ENCODE measurements at regions not wholly inside any gene's neighbourhood (a gene's known extent, or its start where the extent isn't known, plus 50 kb on each side); places are given as distances from the start of the nearest gene placed in this dataset.

DNA sequence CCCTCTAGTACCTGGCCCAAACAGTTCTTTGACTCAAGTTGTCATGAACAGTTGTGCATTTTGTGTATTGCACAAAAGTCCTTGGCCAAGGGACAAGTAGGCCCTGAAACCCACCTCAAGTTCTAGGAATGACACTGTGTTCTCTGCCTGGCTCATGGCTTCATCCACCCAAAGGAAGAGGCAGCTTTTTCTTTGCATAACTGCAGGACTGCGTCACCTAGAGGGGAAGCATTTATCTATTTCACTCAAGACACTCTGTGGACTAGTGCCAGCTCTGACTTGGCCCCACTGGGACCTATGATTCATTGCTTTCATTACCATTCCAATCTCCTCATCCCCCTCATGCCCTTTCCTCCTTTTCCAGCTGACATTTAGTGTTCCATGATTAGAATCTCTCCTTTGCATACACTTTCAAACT lies 119.3 kb upstream of the SIX2 start:
- Histone ChIP-seq H3K4me3 (no peak overlapping the region), H3K9me3 (no peaks in the 10 kb centered on the region), H3K36me3 (replicated peaks) (no peaks in the 10 kb centered on the region), H3K27me3 (ENCODE audit: low read depth) (no peaks in the 10 kb centered on the region), H3K4me1 (peaks cover 3% of the 10 kb centered on the region; the same call in 1 of the 2 replicates)
- no peak for DNase-seq (ENCODE audit: low spot score in 2 of 2)
- in situ Hi-C loops (cut with MboI; ENCODE audit: low sequenced_read_pairs): no loop called here

DNA sequence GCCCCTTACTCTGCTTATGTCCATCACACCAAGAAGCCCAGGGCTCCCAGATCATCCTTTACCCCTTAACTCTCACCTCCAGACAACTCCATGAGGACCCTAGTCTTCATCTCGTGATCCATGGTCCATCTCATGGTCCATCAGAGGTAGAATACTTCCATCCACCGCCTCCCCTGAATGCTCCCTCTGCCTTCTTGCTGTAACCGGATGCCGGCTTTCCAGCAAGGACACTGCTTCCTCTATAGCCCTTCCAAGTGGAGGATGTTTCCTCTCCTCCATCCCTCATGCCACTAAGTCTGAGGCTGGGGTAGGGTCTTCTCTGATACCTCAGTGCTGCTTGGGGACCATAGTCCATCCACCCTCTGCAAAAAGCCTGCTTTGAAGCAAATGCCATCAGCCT lies 118.6 kb upstream of the SIX2 start:
- H3K36me3 ChIP-seq (replicated peaks): no peaks in the 10 kb centered on the region
- H3K27me3 ChIP-seq (ENCODE audit: low read depth): no peaks in the 10 kb centered on the region
- no peak overlapping the region for H3K4me3 ChIP-seq
- H3K9me3 ChIP-seq: no peaks in the 10 kb centered on the region
- in situ Hi-C loops (cut with MboI; ENCODE audit: low sequenced_read_pairs): no loop called here
- no peak for DNase-seq (ENCODE audit: low spot score in 2 of 2)
- peaks cover 3% of the 10 kb centered on the region; the same call in 1 of the 2 replicates for H3K4me1 ChIP-seq

DNA sequence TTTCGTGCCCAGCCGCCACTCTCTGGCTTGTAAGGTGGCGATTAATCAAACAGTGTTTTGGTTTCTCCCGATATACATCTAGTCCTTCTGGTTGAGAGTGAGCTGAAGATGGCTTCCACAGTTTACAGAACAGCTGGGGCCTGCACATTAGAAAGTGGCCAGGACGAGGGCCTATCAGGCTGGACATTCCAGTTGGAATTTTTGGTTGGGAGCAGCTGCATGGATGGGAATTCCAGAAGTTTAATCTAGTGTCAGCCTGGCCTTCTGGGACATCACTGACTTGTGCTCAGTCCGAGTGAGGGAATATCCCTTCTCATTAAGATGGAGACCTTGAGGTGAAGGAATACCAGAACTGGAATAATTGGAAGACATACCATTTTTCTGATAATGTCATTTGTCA lies 118.1 kb upstream of the SIX2 start:
- H3K9me3 ChIP-seq: no peaks in the 10 kb centered on the region
- H3K4me3 ChIP-seq: no peak overlapping the region
- DNase-seq (ENCODE audit: low spot score in 2 of 2): no peak
- H3K27me3 ChIP-seq (ENCODE audit: low read depth): no peaks in the 10 kb centered on the region
- in situ Hi-C loops (cut with MboI; ENCODE audit: low sequenced_read_pairs): no loop called here
- H3K36me3 ChIP-seq (replicated peaks): no peaks in the 10 kb centered on the region
- peaks cover 3% of the 10 kb centered on the region; the same call in 1 of the 2 replicates for H3K4me1 ChIP-seq

DNA sequence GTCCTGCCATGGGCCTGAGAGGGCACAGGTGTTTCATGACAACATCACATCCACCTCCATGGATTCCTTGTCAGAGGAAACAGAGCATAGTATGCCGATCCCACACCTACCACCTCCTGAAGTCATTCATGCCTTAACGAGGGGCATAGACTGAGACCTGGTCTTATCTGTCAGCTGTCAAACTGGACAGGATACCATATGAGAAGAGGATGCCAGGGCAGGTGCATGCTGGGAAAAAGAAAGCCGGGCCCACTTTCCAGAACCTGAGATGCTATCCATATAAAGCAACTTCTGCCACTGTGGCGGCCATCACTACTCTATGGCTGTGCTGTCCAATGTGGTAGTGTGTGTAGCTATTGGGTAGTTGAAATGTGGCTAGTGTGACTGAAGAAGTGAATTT lies 116.0 kb upstream of the SIX2 start:
- Histone ChIP-seq H3K4me1 (peaks cover 3% of the 10 kb centered on the region; the same call in 1 of the 2 replicates), H3K4me3 (no peak overlapping the region), H3K36me3 (replicated peaks) (no peaks in the 10 kb centered on the region), H3K27me3 (ENCODE audit: low read depth) (no peaks in the 10 kb centered on the region), H3K9me3 (no peaks in the 10 kb centered on the region)
- peak in 1 of 2 experiments; percentile 29 for DNase-seq (ENCODE audit: low spot score in 2 of 2)
- in situ Hi-C loops (cut with MboI; ENCODE audit: low sequenced_read_pairs): no loop called here

DNA sequence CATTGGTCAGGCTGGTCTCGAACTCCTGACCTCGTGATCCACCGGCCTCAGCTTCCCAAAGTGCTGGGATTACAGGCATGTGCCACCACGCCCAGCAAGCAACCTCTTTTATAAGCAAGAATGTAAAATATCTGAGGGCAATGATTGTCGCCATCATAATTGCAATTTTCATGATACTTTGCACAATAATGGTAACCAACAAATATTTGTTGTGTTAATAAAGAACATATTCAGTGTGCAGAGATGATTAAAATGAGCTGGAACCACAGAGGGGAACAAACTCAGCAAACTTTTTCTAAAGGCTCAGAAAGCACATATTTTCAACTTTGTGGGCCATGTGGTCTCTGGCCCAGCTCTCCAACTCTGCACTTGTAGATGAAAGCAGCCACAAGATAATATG lies 115.2 kb upstream of the SIX2 start:
- H3K9me3 ChIP-seq: no peaks in the 10 kb centered on the region
- no peak for DNase-seq (ENCODE audit: low spot score in 2 of 2)
- H3K4me1 ChIP-seq: peaks cover 3% of the 10 kb centered on the region; the same call in 1 of the 2 replicates

DNA sequence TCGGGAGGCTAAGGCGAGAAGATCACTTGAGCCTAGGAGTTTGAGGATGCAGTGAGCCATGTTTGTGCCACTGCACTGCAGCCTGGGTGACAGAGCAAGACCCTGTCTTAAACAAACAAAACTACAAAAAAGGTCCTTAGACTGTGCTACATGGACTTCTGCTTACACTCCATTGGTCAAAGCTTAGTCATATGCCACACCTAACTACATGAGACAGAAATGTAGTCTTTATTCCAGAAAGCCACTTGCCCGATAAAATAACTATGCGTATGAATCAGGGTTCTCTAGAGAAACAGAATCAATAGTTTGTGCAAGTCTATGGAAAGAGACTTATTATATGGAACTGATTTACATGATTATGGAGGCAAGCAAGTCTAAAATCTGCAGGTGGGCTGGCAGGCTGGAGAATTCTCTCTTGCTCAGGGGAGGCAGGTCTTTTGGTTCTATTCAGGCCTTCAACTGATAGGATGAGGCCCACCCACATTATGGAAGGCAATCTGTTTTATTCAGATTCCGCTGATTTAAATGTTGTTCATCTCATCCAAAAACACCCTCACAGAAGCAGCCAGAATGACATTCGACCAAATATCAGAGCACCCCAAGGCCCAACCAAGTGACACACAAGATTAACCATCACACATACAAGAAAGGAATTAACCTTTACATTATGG lies 114.4 kb upstream of the SIX2 start:
- no peaks in the 10 kb centered on the region for H3K36me3 ChIP-seq (replicated peaks)
- no peaks in the 10 kb centered on the region for H3K27me3 ChIP-seq (ENCODE audit: low read depth)
- no peak overlapping the region for H3K4me3 ChIP-seq
- H3K9me3 ChIP-seq: no peaks in the 10 kb centered on the region
- DNase-seq (ENCODE audit: low spot score in 2 of 2): no peak
- peaks cover 3% of the 10 kb centered on the region; the same call in 1 of the 2 replicates for H3K4me1 ChIP-seq
- in situ Hi-C loops (cut with MboI; ENCODE audit: low sequenced_read_pairs): no loop called here

More for the DNA sequence above, 115.2 kb upstream of the SIX2 start:
- in situ Hi-C loops (cut with MboI; ENCODE audit: low sequenced_read_pairs): no loop called here
- no peak overlapping the region for H3K4me3 ChIP-seq
- no peaks in the 10 kb centered on the region for H3K27me3 ChIP-seq (ENCODE audit: low read depth)
- H3K36me3 ChIP-seq (replicated peaks): no peaks in the 10 kb centered on the region

DNA sequence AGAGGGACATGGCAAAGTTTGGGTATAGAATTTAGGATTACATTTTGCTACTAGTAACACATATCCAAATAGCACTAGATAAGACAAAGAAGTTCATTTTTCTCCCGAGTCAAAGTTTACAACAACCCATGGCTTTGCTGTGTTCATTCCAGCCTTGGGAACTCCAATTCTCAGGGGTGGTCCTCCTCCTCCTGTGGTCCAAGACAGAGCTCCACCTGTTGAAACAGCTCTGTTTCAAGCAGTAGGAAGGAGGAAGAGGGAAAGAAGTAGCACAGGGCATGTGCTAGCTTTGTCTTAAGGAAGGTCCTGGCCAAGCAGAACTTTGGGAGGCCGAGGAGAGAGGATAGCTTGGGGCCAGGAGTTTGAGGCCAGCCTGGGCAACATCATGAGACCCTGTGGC lies 113.8 kb upstream of the SIX2 start:
- H3K4me3 ChIP-seq: no peak overlapping the region
- in situ Hi-C loops (cut with MboI; ENCODE audit: low sequenced_read_pairs): no loop called here
- H3K4me1 ChIP-seq: peaks cover 3% of the 10 kb centered on the region; the same call in 1 of the 2 replicates
- H3K9me3 ChIP-seq: no peaks in the 10 kb centered on the region
- H3K27me3 ChIP-seq (ENCODE audit: low read depth): no peaks in the 10 kb centered on the region
- no peaks in the 10 kb centered on the region for H3K36me3 ChIP-seq (replicated peaks)
- no peak for DNase-seq (ENCODE audit: low spot score in 2 of 2)

DNA sequence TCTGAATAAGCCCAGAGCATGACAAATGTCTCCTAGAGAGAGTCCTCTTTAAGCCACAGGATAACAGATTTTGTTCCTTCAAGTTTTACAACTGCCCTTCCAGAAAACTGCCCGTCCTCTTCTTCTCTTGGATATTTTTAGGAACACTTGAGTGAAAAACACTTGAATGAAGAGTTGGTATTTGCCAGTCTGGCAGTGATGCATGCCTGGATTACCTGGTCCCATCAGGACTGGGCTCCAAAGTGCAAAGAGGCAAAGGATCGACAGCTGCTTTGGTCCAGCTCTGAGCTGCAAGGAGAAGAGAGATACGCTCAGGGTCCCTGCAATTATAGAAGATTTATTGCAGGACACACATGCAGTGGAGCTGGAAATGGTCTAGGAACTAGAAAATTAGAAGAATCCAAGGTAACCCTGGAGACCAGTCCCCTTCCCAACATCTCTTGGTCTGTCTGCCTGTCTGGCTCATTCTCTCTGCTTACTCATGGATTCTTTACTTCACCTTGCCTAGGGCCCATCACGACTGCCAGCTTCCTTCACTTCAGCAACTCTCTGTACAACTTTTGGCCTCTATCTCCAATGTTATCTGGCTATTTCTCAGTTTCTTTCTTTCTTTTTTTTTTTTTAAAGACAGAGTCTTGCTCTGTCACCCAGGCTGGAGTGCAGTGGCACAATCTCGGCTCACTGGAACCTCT lies 112.1 kb upstream of the SIX2 start:
- no peak for DNase-seq (ENCODE audit: low spot score in 2 of 2)
- Histone ChIP-seq H3K4me3 (no peak overlapping the region), H3K4me1 (peaks cover 3% of the 10 kb centered on the region; the same call in 1 of the 2 replicates), H3K9me3 (no peaks in the 10 kb centered on the region), H3K27me3 (ENCODE audit: low read depth) (no peaks in the 10 kb centered on the region), H3K36me3 (replicated peaks) (no peaks in the 10 kb centered on the region)
- in situ Hi-C loops (cut with MboI; ENCODE audit: low sequenced_read_pairs): no loop called here

DNA sequence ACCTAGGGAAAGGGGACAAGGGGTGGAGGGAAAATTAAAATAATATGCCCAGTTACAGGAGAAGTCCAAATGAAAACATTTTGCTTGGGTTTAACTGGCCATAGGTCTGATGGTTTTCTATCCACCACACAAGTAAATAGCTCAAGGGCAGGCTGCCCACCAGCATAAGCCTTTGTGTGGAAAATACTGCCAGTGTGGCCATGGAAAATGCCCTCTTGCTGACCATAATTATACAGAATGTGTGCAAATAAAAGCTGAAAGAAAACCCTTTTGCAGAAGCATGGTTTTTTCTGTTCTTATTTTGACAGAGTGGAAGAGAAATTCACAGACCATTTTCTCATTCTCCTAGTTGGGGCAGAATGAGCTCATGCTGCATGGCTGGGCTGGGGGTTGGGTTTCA lies 111.3 kb upstream of the SIX2 start:
- Histone ChIP-seq H3K4me3 (no peak overlapping the region), H3K27me3 (ENCODE audit: low read depth) (no peaks in the 10 kb centered on the region), H3K36me3 (replicated peaks) (no peaks in the 10 kb centered on the region), H3K9me3 (no peaks in the 10 kb centered on the region), H3K4me1 (peaks cover 3% of the 10 kb centered on the region; the same call in 1 of the 2 replicates)
- DNase-seq (ENCODE audit: low spot score in 2 of 2): no peak
- in situ Hi-C loops (cut with MboI; ENCODE audit: low sequenced_read_pairs): no loop called here

DNA sequence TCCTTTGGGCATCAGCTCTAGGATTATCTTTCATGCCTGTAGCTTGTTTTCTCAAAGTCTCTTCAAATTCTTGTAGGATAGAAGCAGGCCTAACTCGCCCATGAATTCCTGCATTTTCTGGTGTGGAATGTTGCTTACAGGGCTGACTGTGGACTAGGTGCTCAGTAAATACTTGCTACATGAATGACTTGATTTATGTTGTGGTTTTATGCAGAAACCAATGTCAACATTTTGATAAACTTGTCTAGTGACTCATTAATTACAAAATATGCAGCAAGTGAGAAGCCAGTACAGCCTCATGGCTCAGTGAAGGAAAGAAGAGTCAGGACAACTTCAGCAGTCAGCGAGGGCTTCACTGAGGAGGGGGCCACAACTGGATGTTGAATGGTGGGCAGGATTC lies 110.6 kb upstream of the SIX2 start:
- in situ Hi-C loops (cut with MboI; ENCODE audit: low sequenced_read_pairs): no loop called here

DNA sequence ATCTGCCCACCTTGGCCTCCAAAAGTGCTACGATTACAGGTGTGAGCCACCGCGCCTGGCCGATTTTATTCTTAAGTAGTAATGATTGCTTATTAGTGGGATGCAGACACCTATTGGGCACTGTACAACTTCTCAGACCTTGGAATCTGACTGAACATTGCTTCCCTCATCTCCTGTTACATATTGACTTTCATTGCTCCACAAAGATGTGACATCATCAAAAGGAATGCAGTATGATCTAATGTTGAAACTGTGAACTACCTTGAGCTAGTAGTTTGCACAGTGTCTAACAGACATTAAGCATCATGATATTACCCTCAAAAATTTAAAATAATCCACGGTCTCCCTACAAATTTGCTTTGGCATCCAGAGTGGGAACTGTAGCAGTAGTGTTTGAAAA lies 109.8 kb upstream of the SIX2 start:
- Histone ChIP-seq H3K4me1 (no peaks in the 10 kb centered on the region), H3K27me3 (ENCODE audit: low read depth) (no peaks in the 10 kb centered on the region), H3K36me3 (replicated peaks) (no peaks in the 10 kb centered on the region), H3K4me3 (no peak overlapping the region), H3K9me3 (no peaks in the 10 kb centered on the region)
- DNase-seq (ENCODE audit: low spot score in 2 of 2): no peak
- in situ Hi-C loops (cut with MboI; ENCODE audit: low sequenced_read_pairs): no loop called here

More for the DNA sequence above, 110.6 kb upstream of the SIX2 start:
- H3K27me3 ChIP-seq (ENCODE audit: low read depth): no peaks in the 10 kb centered on the region
- H3K4me1 ChIP-seq: no peaks in the 10 kb centered on the region
- H3K36me3 ChIP-seq (replicated peaks): no peaks in the 10 kb centered on the region
- DNase-seq (ENCODE audit: low spot score in 2 of 2): no peak
- no peak overlapping the region for H3K4me3 ChIP-seq
- H3K9me3 ChIP-seq: no peaks in the 10 kb centered on the region

DNA sequence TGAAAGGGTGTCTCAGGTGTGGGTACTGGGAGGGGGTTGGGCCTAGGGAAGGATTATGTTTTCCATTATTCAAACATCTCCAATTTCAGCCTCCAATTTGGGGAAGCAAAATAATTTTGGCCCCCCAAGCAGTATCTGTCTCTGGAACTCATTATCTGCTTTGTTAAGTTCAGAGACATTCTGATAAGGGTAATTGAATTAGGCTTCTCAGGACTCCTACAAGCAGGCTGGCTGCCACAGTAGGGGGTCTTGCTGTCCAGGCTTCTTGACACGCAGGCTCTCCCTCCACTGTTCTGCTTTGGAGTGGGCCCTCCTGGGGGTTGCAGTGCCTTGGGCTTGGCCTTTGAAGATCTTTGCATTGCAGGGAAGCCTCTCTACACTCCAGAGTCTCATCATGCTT lies 108.1 kb upstream of the SIX2 start:
- no peaks in the 10 kb centered on the region for H3K27me3 ChIP-seq (ENCODE audit: low read depth)
- no peak overlapping the region for H3K4me3 ChIP-seq
- H3K36me3 ChIP-seq (replicated peaks): no peaks in the 10 kb centered on the region
- no peaks in the 10 kb centered on the region for H3K4me1 ChIP-seq
- H3K9me3 ChIP-seq: no peaks in the 10 kb centered on the region
- in situ Hi-C loops (cut with MboI; ENCODE audit: low sequenced_read_pairs): no loop called here
- no peak for DNase-seq (ENCODE audit: low spot score in 2 of 2)

DNA sequence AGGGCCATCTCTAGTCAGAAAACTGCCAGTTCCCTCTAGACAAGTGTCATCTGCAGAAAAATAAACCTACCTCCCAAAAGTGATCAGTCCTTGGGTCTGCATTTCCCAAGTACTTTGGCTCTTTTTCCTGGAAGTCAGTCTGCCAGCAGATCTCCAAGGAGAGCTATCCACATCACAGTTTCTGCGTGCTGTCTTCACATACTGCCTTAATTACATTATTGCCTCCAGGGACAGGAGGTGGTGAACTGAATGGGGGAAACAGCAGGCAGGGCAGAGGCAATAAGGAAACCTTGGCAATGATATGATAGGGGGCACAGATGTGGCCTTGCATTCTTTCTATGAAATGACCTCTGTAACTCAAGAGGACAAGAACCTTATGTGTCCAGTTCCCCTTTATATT lies 105.9 kb upstream of the SIX2 start:
- Histone ChIP-seq H3K27me3 (ENCODE audit: low read depth) (no peaks in the 10 kb centered on the region), H3K9me3 (no peaks in the 10 kb centered on the region), H3K4me3 (no peak overlapping the region), H3K4me1 (no peaks in the 10 kb centered on the region), H3K36me3 (replicated peaks) (no peaks in the 10 kb centered on the region)
- in situ Hi-C loops (cut with MboI; ENCODE audit: low sequenced_read_pairs): no loop called here
- no peak for DNase-seq (ENCODE audit: low spot score in 2 of 2)

DNA sequence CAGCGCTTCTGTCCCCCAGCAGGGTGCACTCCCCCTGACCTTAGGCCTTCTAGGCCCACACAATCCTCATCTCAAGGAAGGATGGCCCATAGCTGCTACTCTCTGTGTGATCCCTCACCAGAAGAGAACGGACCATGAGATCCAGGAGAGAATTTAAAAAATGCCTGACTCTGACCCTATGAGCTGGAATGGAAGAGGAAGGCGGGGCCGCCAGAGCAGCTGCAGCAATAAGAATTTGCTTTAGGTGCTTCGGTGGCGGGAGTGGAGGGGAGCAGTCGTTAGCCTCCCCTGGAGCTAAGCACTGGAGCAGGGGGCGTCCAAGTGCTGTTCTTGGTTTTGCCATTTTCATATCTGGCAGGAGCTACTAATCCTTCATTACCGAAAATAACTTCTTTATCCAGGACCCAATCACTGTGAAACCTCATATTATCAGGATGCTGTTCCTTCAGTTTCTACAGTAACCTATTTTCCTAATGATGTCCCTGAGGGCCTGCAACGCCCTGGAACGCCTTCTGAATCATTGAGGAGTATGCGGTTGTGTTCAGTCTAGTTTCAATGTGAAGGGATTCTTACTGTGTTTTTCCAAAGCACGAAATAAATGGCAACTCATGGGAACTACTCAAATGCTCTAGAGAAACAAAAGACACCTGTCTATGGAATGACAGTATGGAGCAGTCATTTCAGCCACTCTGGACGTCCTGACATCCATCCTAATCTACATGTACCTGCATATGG lies 105.1 kb upstream of the SIX2 start:
- Histone ChIP-seq H3K4me1 (no peaks in the 10 kb centered on the region), H3K36me3 (replicated peaks) (no peaks in the 10 kb centered on the region), H3K27me3 (ENCODE audit: low read depth) (no peaks in the 10 kb centered on the region), H3K9me3 (no peaks in the 10 kb centered on the region), H3K4me3 (no peak overlapping the region)
- in situ Hi-C loops (cut with MboI; ENCODE audit: low sequenced_read_pairs): no loop called here
- DNase-seq (ENCODE audit: low spot score in 2 of 2): no peak
